Heart left ventricle (tissue), 16 donors: ENCODE measurements at regions not wholly inside any gene's neighbourhood (a gene's known extent, or its start where the extent isn't known, plus 50 kb on each side); places are given as distances from the start of the nearest gene placed in this dataset.

Source experiments
- ATAC-seq, 4 donors: fragments of 200-7000 bp; cut with Tn5 transposase; one replicate each; pipeline ENCODE4 v1.9.1; 2020 to 2022; ENCODE audit warnings: moderate library complexity in 4 of 4, mild to moderate bottlenecking in 3 of 4, moderate number of reproducible peaks in 1 of 4
- DNase-seq, 5 donors: peaks; one replicate each; pipeline ENCODE4 v3.0.0-alpha.2; 2020
- H3K27ac ChIP-seq, 12 donors: fragments of 200-600 bp; sonication (generic) in 4 of 12; one replicate each; pipeline versions ENCODE4 v1.5.0 to v1.8.0; 2016 to 2022; ENCODE audit warnings: mild to moderate bottlenecking in 2 of 12
- H3K27me3 ChIP-seq, 9 donors: fragments of 200-600 bp; sonication (generic) in 2 of 9; one replicate each; pipeline versions ENCODE4 v1.5.1 to v1.8.0; 2016 to 2022; ENCODE audit warnings: mild to moderate bottlenecking in 3 of 9
- H3K36me3 ChIP-seq, 9 donors: fragments of 200-600 bp; sonication (generic) in 2 of 9; one replicate each; pipeline versions ENCODE4 v1.5.0 to v1.8.0; 2018 to 2022; ENCODE audit warnings: mild to moderate bottlenecking in 2 of 9
- H3K4me1 ChIP-seq, 12 donors: fragments of 200-600 bp; sonication (generic) in 4 of 12; one replicate each; pipeline versions ENCODE4 v1.5.0 to v1.8.0; 2016 to 2022; ENCODE audit warnings: mild to moderate bottlenecking in 3 of 12
- H3K4me3 ChIP-seq, 12 donors: fragments of 200-600 bp; sonication (generic) in 4 of 12; one replicate each; pipeline versions ENCODE4 v1.5.0 to v1.8.0; 2017 to 2022; ENCODE audit warnings: mild to moderate bottlenecking in 9 of 12, moderate library complexity in 4 of 12
- H3K9me3 ChIP-seq, 12 donors: fragments of 200-600 bp; sonication (generic) in 4 of 12; one replicate each; pipeline versions ENCODE4 v1.5.0 to v1.8.0; 2016 to 2022; ENCODE audit warnings: mild to moderate bottlenecking in 1 of 12
- POLR2A ChIP-seq, 2 donors: fragments of 450-650 bp; IDR thresholded peaks; one replicate each; pipeline ENCODE4 v1.6.1; 2017; ENCODE audit warnings: antibody characterized with exemption in 2 of 2, mild to moderate bottlenecking in 2 of 2, moderate library complexity in 2 of 2
- WGBS, 4 donors: extraction: QIAGEN DNeasy Blood & Tissue Kit in 2 of 4; methylation state at CpG; one replicate each; pipeline versions ENCODE4 v1.1.5 to v1.1.7; 2013 to 2018; 5-methylcytosine and 5-hydroxymethylcytosine counted together
- intact Hi-C, 10 donors: fragments of 100-400 bp; cut with DNase I; formaldehyde crosslinking; loops; one replicate each; pipeline versions ENCODE4 v1.11.1 to v1.14.2; 2022
- TF ChIP-seq, protein P1 (sequence below), 12 donors: fragments of 200-600 bp; sonication (generic) in 4 of 12; IDR thresholded peaks; one replicate each; pipeline versions ENCODE4 v1.5.0 to v1.8.0; 2018 to 2022; ENCODE audit warnings: antibody characterized with exemption in 12 of 12, mild to moderate bottlenecking in 5 of 12
- donor health status: ischemic (EF 13 %, LVEDD 7.1; RV severe dilation, severe dysfunction).
- donor health status: healthy with polysubstance abuse.
- donor health status: DM: no; HTN: yes; CAD: no.
- donor health status: DM: no; HTN: no; CAD: no.
- donor health status: ischemic (EF 25% LVEDD 6.9; RV normal size, moderate dysfunction).
- donor health status: ischemic (EF 25% LVEDD 5.7; RV mildly dilated, moderate dysfunction).
- donor health status: healthy.
- donor health status: DM: yes; HTN: yes; CAD: no.
- donor health status: ischemic (EF 35%, LVEDD 5.7; RV mildly dilated, moderate dysfunction).
- donor health status: nonischemic (EF 11% LVEDD 7.7; RV severe dilation, severe dysfunction).
- donor health status: DM: yes; HTN: yes; CAD: no.
- donor health status: PGD.
- donor health status: ischemic (EF 29% LVEDD 5.4; RV normal size, mild dysfunction).
- donor health status: nonischemic (EF 23%, LVEDD 6.1; RV moderate dilation, normal function).

DNA sequence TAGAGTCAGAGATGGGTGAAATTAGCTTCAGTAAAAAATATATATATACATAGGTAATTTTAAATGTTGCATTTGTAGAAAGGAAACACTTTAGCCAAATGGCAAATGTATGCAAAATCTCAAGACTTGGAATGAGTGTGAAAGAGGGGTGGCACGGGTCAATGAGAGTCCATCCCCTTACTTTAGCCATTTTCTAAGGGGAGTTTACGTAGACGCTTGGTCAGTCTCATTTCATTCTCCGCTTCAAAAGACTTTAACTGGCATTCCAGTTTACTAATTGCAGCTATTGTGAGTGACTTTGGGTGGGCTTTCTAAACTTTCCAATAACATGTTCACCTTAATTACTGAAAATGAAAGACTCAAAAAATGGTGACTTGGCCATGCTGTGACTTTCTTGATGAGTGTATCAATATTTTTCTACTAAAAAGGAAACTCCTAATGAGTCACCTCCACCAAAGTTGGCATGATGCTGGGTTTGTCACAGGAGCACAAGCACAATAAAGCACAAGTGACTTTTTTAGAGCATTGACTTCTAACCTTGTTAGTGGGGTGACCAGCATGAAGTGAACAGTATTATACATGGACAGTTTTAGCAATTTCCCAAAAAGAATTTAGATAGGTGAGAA is 356.0 kb upstream of the RASGEF1B start:
- Histone ChIP-seq H3K36me3 (no peaks in the 10 kb centered on the region), H3K27ac (no peak overlapping the region), H3K4me3 (no peak overlapping the region), H3K27me3 (no peaks in the 10 kb centered on the region), H3K9me3 (no peaks in the 10 kb centered on the region), H3K4me1 (peaks cover 0 to 3% (median 0%) of the 10 kb centered on the region in 12 donors)
- WGBS, 4 donors = 94 to 98% (median 96%) methylated on average over 4 of the region's 4 CpGs
- no peak for TF ChIP-seq POLR2A (IDR thresholded peaks at IDR 0.05)
- TF ChIP-seq, protein P1, sequence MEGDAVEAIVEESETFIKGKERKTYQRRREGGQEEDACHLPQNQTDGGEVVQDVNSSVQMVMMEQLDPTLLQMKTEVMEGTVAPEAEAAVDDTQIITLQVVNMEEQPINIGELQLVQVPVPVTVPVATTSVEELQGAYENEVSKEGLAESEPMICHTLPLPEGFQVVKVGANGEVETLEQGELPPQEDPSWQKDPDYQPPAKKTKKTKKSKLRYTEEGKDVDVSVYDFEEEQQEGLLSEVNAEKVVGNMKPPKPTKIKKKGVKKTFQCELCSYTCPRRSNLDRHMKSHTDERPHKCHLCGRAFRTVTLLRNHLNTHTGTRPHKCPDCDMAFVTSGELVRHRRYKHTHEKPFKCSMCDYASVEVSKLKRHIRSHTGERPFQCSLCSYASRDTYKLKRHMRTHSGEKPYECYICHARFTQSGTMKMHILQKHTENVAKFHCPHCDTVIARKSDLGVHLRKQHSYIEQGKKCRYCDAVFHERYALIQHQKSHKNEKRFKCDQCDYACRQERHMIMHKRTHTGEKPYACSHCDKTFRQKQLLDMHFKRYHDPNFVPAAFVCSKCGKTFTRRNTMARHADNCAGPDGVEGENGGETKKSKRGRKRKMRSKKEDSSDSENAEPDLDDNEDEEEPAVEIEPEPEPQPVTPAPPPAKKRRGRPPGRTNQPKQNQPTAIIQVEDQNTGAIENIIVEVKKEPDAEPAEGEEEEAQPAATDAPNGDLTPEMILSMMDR (IDR thresholded peaks at IDR 0.05) = no peak
- DNase-seq (no peak), ATAC-seq (no peak)
- intact Hi-C loops = loop anchor here in 1 of 10 donors (5.0 kb wide), 1 partner anchor 355 kb away; the partner anchor contains the start of gene RASGEF1B

GRCh38 chr4:81826817-81827424 is 355.2 kb upstream of the RASGEF1B start:
- no peaks in the 10 kb centered on the region for H3K27me3 ChIP-seq
- no peaks in the 10 kb centered on the region for H3K9me3 ChIP-seq
- no peak overlapping the region for H3K27ac ChIP-seq
- intact Hi-C loops = loop anchor here in 1 of 10 donors (5.0 kb wide), 1 partner anchor 355 kb away; the partner anchor contains the start of gene RASGEF1B
- H3K4me1 ChIP-seq = peaks cover 0 to 3% (median 0%) of the 10 kb centered on the region in 12 donors
- DNase-seq = no peak
- no peak for TF ChIP-seq POLR2A (IDR thresholded peaks at IDR 0.05)
- TF ChIP-seq, protein P1 (IDR thresholded peaks at IDR 0.05) = no peak
- ATAC-seq = no peak
- WGBS, 4 donors = 75 to 78% (median 77%) methylated on average over 6 of the region's 6 CpGs
- no peaks in the 10 kb centered on the region for H3K36me3 ChIP-seq
- no peak overlapping the region for H3K4me3 ChIP-seq

DNA sequence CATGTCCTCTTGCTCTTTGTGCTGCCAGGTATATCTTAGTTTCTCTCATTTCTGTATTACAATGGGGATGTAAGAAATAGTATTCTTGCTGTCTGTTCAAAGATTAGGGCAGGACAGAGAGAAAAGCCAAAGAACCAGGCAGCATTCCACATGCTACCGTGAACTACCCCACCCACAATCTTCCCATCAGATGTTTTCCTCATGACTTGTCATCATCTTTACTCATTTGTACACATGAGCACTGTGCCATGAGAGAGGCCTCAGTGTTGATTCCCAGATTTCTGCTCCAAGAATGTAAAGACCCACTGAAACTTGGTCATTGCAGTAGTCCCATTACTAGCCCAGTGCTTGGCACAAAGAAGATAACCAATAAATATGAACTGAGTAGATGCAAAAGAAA is 354.6 kb upstream of the RASGEF1B start:
- 46 to 58% (median 52%) methylated on average over 1 of the region's 1 CpG for WGBS, 4 donors
- intact Hi-C loops = loop anchor here in 1 of 10 donors (5.0 kb wide), 1 partner anchor 354 kb away; the partner anchor contains the start of gene RASGEF1B
- Histone ChIP-seq H3K4me3 (no peak overlapping the region), H3K27ac (no peak overlapping the region), H3K9me3 (no peaks in the 10 kb centered on the region), H3K27me3 (no peaks in the 10 kb centered on the region), H3K36me3 (no peaks in the 10 kb centered on the region), H3K4me1 (peaks cover 0 to 3% (median 0%) of the 10 kb centered on the region in 12 donors)
- no peak for TF ChIP-seq POLR2A (IDR thresholded peaks at IDR 0.05)
- TF ChIP-seq, protein P1 (IDR thresholded peaks at IDR 0.05) = no peak
- DNase-seq (no peak), ATAC-seq (no peak)

DNA sequence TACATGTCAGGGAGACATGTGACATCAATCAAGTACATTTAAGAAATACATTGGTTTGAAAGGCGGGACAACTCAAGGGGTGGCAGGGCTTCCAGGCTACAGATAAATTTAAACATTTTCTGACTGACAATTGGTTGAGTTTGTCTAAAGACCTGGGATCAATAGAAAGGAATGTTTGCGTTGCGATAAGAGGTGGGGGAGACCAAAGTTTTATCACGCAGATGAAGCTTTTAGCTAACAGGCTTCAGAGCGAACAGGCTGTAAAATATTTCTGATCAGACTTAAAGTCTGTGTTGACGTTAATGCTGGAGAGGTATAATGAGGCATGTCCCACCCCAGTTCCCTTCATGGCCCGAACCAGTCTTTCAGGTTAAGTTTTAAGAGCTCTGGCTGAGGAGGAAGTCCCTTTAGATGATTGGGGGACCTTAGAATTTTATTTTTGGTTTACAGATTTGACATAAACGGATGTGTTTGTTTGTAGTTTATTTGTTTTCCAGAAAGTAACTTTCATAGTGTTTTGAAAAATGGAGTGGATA is 346.7 kb upstream of the RASGEF1B start:
- DNase-seq (no peak), ATAC-seq (no peak)
- 66 to 75% (median 70%) methylated on average over 8 of the region's 8 CpGs for WGBS, 4 donors
- no peaks in the 10 kb centered on the region for H3K36me3 ChIP-seq
- intact Hi-C loops = no loop called here
- TF ChIP-seq, protein P1 (IDR thresholded peaks at IDR 0.05) = no peak
- no peak for TF ChIP-seq POLR2A (IDR thresholded peaks at IDR 0.05)
- no peak overlapping the region for H3K4me3 ChIP-seq
- peaks cover 0 to 19% (median 0%) of the 10 kb centered on the region in 12 donors for H3K4me1 ChIP-seq
- no peaks in the 10 kb centered on the region for H3K9me3 ChIP-seq
- no peaks in the 10 kb centered on the region for H3K27me3 ChIP-seq
- H3K27ac ChIP-seq = no peak overlapping the region
